Transverse colon (tissue), 4 donors: ENCODE measurements at regions not wholly inside any gene's neighbourhood (a gene's known extent, or its start where the extent isn't known, plus 50 kb on each side); places are given as distances from the start of the nearest gene placed in this dataset.

ENCODE experiments used
- CTCF ChIP-seq, 5 experiments: fragments of 200-600 bp in 3 of 5; fragments of 450-650 bp in 2 of 5; sonication (generic) in 3 of 5; IDR thresholded peaks; 1 replicate in 2 of 5; 2 replicates in 3 of 5; pipeline ENCODE4 v1.5.1; 2016 to 2017; ENCODE audit warnings: antibody characterized with exemption in 5 of 5, inconsistent platforms in 3 of 5, mild to moderate bottlenecking in 2 of 5, moderate library complexity in 1 of 5
- EP300 ChIP-seq: sonication (generic); formaldehyde crosslinking; IDR thresholded peaks from one replicate; pipeline ENCODE4 v1.6.1; 2017; ENCODE audit warnings: antibody characterized with exemption, low read depth
- POLR2A ChIP-seq: fragments of 450-650 bp; IDR thresholded peaks from one replicate; pipeline ENCODE4 v1.6.1; 2016; ENCODE audit warnings: antibody characterized with exemption, mild to moderate bottlenecking, moderate library complexity
- POLR2AphosphoS5 ChIP-seq, 3 donors: sonication (generic); formaldehyde crosslinking; IDR thresholded peaks; one replicate each; pipeline ENCODE4 v1.6.1; 2016; ENCODE audit warnings: antibody characterized with exemption in 3 of 3

- TF ChIP-seq CTCF (IDR thresholded peaks at IDR 0.05), result no peak
- no peak for TF ChIP-seq POLR2A
- TF ChIP-seq POLR2AphosphoS5 (IDR thresholded peaks at IDR 0.05), result no peak
- TF ChIP-seq EP300, result no peak
Observed at GRCh38 chr22:49018601-49019000, 809.1 kb downstream of the BRD1 start.
